Heart left ventricle (tissue), 16 donors: ENCODE measurements at regions not wholly inside any gene's neighbourhood (a gene's known extent, or its start where the extent isn't known, plus 50 kb on each side); places are given as distances from the start of the nearest gene placed in this dataset.

Experiments
- ATAC-seq, 4 donors: fragments of 200-7000 bp; cut with Tn5 transposase; one replicate each; pipeline ENCODE4 v1.9.1; 2020 to 2022; ENCODE audit warnings: moderate library complexity in 4 of 4, mild to moderate bottlenecking in 3 of 4, moderate number of reproducible peaks in 1 of 4
- DNase-seq, 5 donors: peaks; one replicate each; pipeline ENCODE4 v3.0.0-alpha.2; 2020
- H3K27ac ChIP-seq, 12 donors: fragments of 200-600 bp; sonication (generic) in 4 of 12; one replicate each; pipeline versions ENCODE4 v1.5.0 to v1.8.0; 2016 to 2022; ENCODE audit warnings: mild to moderate bottlenecking in 2 of 12
- H3K27me3 ChIP-seq, 9 donors: fragments of 200-600 bp; sonication (generic) in 2 of 9; one replicate each; pipeline versions ENCODE4 v1.5.1 to v1.8.0; 2016 to 2022; ENCODE audit warnings: mild to moderate bottlenecking in 3 of 9
- H3K36me3 ChIP-seq, 9 donors: fragments of 200-600 bp; sonication (generic) in 2 of 9; one replicate each; pipeline versions ENCODE4 v1.5.0 to v1.8.0; 2018 to 2022; ENCODE audit warnings: mild to moderate bottlenecking in 2 of 9
- H3K4me1 ChIP-seq, 12 donors: fragments of 200-600 bp; sonication (generic) in 4 of 12; one replicate each; pipeline versions ENCODE4 v1.5.0 to v1.8.0; 2016 to 2022; ENCODE audit warnings: mild to moderate bottlenecking in 3 of 12
- H3K4me3 ChIP-seq, 12 donors: fragments of 200-600 bp; sonication (generic) in 4 of 12; one replicate each; pipeline versions ENCODE4 v1.5.0 to v1.8.0; 2017 to 2022; ENCODE audit warnings: mild to moderate bottlenecking in 9 of 12, moderate library complexity in 4 of 12
- H3K9me3 ChIP-seq, 12 donors: fragments of 200-600 bp; sonication (generic) in 4 of 12; one replicate each; pipeline versions ENCODE4 v1.5.0 to v1.8.0; 2016 to 2022; ENCODE audit warnings: mild to moderate bottlenecking in 1 of 12
- CTCF ChIP-seq, 12 donors: fragments of 200-600 bp; sonication (generic) in 4 of 12; IDR thresholded peaks; one replicate each; pipeline versions ENCODE4 v1.5.0 to v1.8.0; 2018 to 2022; ENCODE audit warnings: antibody characterized with exemption in 12 of 12, mild to moderate bottlenecking in 5 of 12
- POLR2A ChIP-seq, 2 donors: fragments of 450-650 bp; IDR thresholded peaks; one replicate each; pipeline ENCODE4 v1.6.1; 2017; ENCODE audit warnings: antibody characterized with exemption in 2 of 2, mild to moderate bottlenecking in 2 of 2, moderate library complexity in 2 of 2
- WGBS, 4 donors: extraction: QIAGEN DNeasy Blood & Tissue Kit in 2 of 4; methylation state at CpG; one replicate each; pipeline versions ENCODE4 v1.1.5 to v1.1.7; 2013 to 2018; 5-methylcytosine and 5-hydroxymethylcytosine counted together
- intact Hi-C, 10 donors: fragments of 100-400 bp; cut with DNase I; formaldehyde crosslinking; loops; one replicate each; pipeline versions ENCODE4 v1.11.1 to v1.14.2; 2022
- donor health status: ischemic (EF 13 %, LVEDD 7.1; RV severe dilation, severe dysfunction).
- donor health status: healthy with polysubstance abuse.
- donor health status: DM: no; HTN: yes; CAD: no.
- donor health status: DM: no; HTN: no; CAD: no.
- donor health status: ischemic (EF 25% LVEDD 6.9; RV normal size, moderate dysfunction).
- donor health status: ischemic (EF 25% LVEDD 5.7; RV mildly dilated, moderate dysfunction).
- donor health status: healthy.
- donor health status: DM: yes; HTN: yes; CAD: no.
- donor health status: ischemic (EF 35%, LVEDD 5.7; RV mildly dilated, moderate dysfunction).
- donor health status: nonischemic (EF 11% LVEDD 7.7; RV severe dilation, severe dysfunction).
- donor health status: DM: yes; HTN: yes; CAD: no.
- donor health status: PGD.
- donor health status: ischemic (EF 29% LVEDD 5.4; RV normal size, mild dysfunction).
- donor health status: nonischemic (EF 23%, LVEDD 6.1; RV moderate dilation, normal function).

- Histone ChIP-seq H3K27me3 (peaks cover 0 to 63% (median 2%) of the 10 kb centered on the region in 9 donors), H3K9me3 (no peaks in the 10 kb centered on the region), H3K4me3 (no peak overlapping the region), H3K4me1 (no peaks in the 10 kb centered on the region), H3K27ac (no peak overlapping the region), H3K36me3 (no peaks in the 10 kb centered on the region)
- DNase-seq (no peak), ATAC-seq (no peak)
- WGBS, 4 donors, result 75 to 79% (median 76%) methylated on average over 9 of the region's 9 CpGs
- TF ChIP-seq CTCF (IDR thresholded peaks at IDR 0.05) (no peak), POLR2A (IDR thresholded peaks at IDR 0.05) (no peak)
- intact Hi-C loops, result no loop called here
Measured at GRCh38 chr11:70743941-70744351, 345.6 kb downstream of the CTTN start.

GRCh38 chr11:70744396-70745185, 346.3 kb downstream of the CTTN start:
- 85 to 88% (median 87%) methylated on average over 16 to 17 of the region's 17 CpGs for WGBS, 4 donors
- H3K9me3 ChIP-seq, result peaks cover 0 to 4% (median 0%) of the 10 kb centered on the region in 12 donors

DNA sequence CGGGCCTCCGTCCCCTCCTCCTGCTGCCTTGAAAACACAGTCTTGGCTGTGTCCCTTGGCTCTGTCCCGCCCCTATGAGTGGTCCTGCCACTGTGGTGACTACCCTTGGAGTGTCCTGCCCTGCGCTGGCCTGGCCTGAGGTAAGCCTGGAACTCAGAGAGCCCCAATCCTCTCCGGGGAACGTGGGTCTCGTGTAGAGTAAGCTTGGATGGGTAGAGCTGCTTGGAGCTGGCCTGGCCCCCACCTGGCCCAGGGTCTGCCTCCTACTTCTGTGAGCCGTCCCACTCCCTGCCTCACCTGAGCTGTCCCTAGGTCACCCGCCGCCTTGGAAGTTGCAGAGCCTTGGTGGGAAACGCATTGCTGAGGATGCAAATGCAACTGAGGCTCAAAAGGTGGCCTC, 347.1 kb downstream of the CTTN start:
- no peak for ATAC-seq
- Histone ChIP-seq H3K9me3 (peaks cover 0 to 12% (median 6%) of the 10 kb centered on the region in 12 donors), H3K4me1 (no peaks in the 10 kb centered on the region), H3K27me3 (peaks cover 0 to 63% (median 2%) of the 10 kb centered on the region in 9 donors), H3K27ac (no peak overlapping the region), H3K36me3 (no peaks in the 10 kb centered on the region), H3K4me3 (no peak overlapping the region)
- TF ChIP-seq POLR2A (IDR thresholded peaks at IDR 0.05) (no peak), CTCF (IDR thresholded peaks at IDR 0.05) (no peak)
- no peak for DNase-seq
- WGBS, 4 donors, result 80 to 91% (median 82%) methylated on average over 11 of the region's 11 CpGs
- intact Hi-C loops, result no loop called here

More at GRCh38 chr11:70744396-70745185, 346.3 kb downstream of the CTTN start:
- Histone ChIP-seq H3K4me3 (no peak overlapping the region), H3K4me1 (no peaks in the 10 kb centered on the region), H3K36me3 (no peaks in the 10 kb centered on the region), H3K27me3 (peaks cover 0 to 63% (median 2%) of the 10 kb centered on the region in 9 donors), H3K27ac (no peak overlapping the region)
- no peak for TF ChIP-seq CTCF (IDR thresholded peaks at IDR 0.05)
- no peak for TF ChIP-seq POLR2A (IDR thresholded peaks at IDR 0.05)
- intact Hi-C loops, result no loop called here
- DNase-seq, result no peak
- ATAC-seq, result no peak

DNA sequence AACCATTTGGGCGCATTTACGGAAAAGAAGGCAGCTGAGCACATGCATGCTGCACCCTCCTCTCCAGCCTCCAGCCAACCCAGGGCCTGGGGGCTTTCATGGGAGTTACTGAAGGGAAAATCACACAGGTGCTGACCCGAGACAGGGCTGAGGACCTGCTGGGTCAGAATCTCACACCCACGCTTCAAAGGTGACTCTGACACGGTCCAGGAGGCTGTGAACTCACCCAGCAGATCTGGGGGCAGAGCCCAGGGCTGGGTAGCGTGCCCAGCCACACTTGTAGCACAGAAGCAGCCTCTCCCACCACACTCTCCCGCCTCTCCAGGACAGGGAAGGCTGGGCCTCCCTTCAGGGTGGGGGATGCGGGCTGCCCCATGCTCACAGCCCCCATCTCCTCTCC, 347.6 kb downstream of the CTTN start:
- DNase-seq, result no peak
- Histone ChIP-seq H3K9me3 (peaks cover 0 to 17% (median 10%) of the 10 kb centered on the region in 12 donors), H3K4me3 (no peak overlapping the region), H3K4me1 (no peaks in the 10 kb centered on the region), H3K36me3 (no peaks in the 10 kb centered on the region), H3K27ac (no peak overlapping the region), H3K27me3 (peaks cover 0 to 63% (median 2%) of the 10 kb centered on the region in 9 donors)
- no peak for ATAC-seq
- 64 to 78% (median 68%) methylated on average over 7 to 8 of the region's 8 CpGs for WGBS, 4 donors
- intact Hi-C loops, result no loop called here
- TF ChIP-seq CTCF (IDR thresholded peaks at IDR 0.05), result no peak
- no peak for TF ChIP-seq POLR2A (IDR thresholded peaks at IDR 0.05)
